ENCODE measurements at regions not wholly inside any gene's neighbourhood (a gene's known extent, or its start where the extent isn't known, plus 50 kb on each side); places are given as distances from the start of the nearest gene placed in this dataset.

- TF ChIP-seq REST (IDR thresholded peaks at IDR 0.05; ENCODE audit: unreplicated experiment), result no peak
- TF ChIP-seq EZH2 (IDR thresholded peaks at IDR 0.05; ENCODE audit: low read depth, unreplicated experiment), result no peak
- TF ChIP-seq ZNF462 (CRISPR knock-in tag; IDR thresholded peaks at IDR 0.05), result no peak
Measured at GRCh38 chr10:132118366-132118765, 52.6 kb downstream of the JAKMIP3 start (continued).

GRCh38 chr10:132120200-132120599 lies 54.5 kb downstream of the JAKMIP3 start:
- Mint-ChIP-seq H3K4me1 (peaks cover 14% of the 10 kb centered on the region), H3K27ac (no peak overlapping the region), H3K4me3 (no peak overlapping the region), H3K27me3 (ENCODE audit: insufficient read depth, low read depth, poor library complexity) (peaks cover 2% of the 10 kb centered on the region), H3K36me3 (ENCODE audit: low read depth) (no peaks in the 10 kb centered on the region), H3K9me3 (no peaks in the 10 kb centered on the region)
- H3K9me2 ChIP-seq (ENCODE audit: insufficient read depth), result no peaks in the 10 kb centered on the region
- H3K27me3 ChIP-seq (ENCODE audit: insufficient read depth), result no peaks in the 10 kb centered on the region
- peak; percentile 36 for ATAC-seq
- no peaks in the 10 kb centered on the region for H3F3A ChIP-seq (replicated peaks; ENCODE audit: low read depth)
- no peak overlapping the region for H3K4me3 ChIP-seq
- no peak overlapping the region for H2AFZ ChIP-seq
- no peak for DNase-seq (ENCODE audit: low spot score)
- no peaks in the 10 kb centered on the region for H4K20me1 ChIP-seq (replicated peaks; ENCODE audit: insufficient read depth)
- no peak overlapping the region for H3K4me2 ChIP-seq
- H3K79me2 ChIP-seq (replicated peaks; ENCODE audit: insufficient read depth), result no peaks in the 10 kb centered on the region
- H3K27ac ChIP-seq (ENCODE audit: low read depth), result no peak overlapping the region
- H3K4me1 ChIP-seq (ENCODE audit: insufficient read depth), result no peaks in the 10 kb centered on the region
- no peaks in the 10 kb centered on the region for H3K36me3 ChIP-seq (ENCODE audit: insufficient read depth)
- TF ChIP-seq ETS1 (IDR thresholded peaks at IDR 0.05), result no peak
- no peak for TF ChIP-seq CREB1 (CRISPR knock-in tag; IDR thresholded peaks at IDR 0.05; ENCODE audit: low read depth)
- no peak for TF ChIP-seq STAT1 (IDR thresholded peaks at IDR 0.05; ENCODE audit: unreplicated experiment)
